ENCODE measurements at regions not wholly inside any gene's neighbourhood (a gene's known extent, or its start where the extent isn't known, plus 50 kb on each side); places are given as distances from the start of the nearest gene placed in this dataset.

GRCh38 chr7:42994096-42994495 lies 61.9 kb downstream of the MRPL32 start:
- Histone ChIP-seq H3K4me1 (ENCODE audit: control insufficient read depth, insufficient read depth, low read length) (no peaks in the 10 kb centered on the region), H3K4me3 (ENCODE audit: low read depth in 2 of 2, low read length in 2 of 2) (no peak overlapping the region), H3K9me3 (ENCODE audit: control insufficient read depth, insufficient read depth, low read depth, low read length) (no peaks in the 10 kb centered on the region), H3K27ac (ENCODE audit: low read length) (no peak overlapping the region), H3K27me3 (ENCODE audit: control insufficient read depth, insufficient read depth, low read length) (no peaks in the 10 kb centered on the region), H3K36me3 (ENCODE audit: control insufficient read depth, insufficient read depth, low read length) (no peaks in the 10 kb centered on the region)
- in situ Hi-C loops (cut with HindIII; ENCODE audit: low pct_unique_long_range_greater_than_20kb, low sequenced_read_pairs) (no loop called here), intact Hi-C loops (cut with micrococcal nuclease; ENCODE audit: unreplicated experiment) (no loop called here)
- TF ChIP-seq SIN3A (IDR thresholded peaks at IDR 0.05; ENCODE audit: borderline replicate concordance, insufficient read depth, low read depth, low read length) (no peak), REST (IDR thresholded peaks at IDR 0.05; ENCODE audit: insufficient read depth in 1 of 2, low read depth in 2 of 2, low read length in 1 of 2) (no peak), CTCF (IDR thresholded peaks at IDR 0.05) (no peak), TCF7L2 (IDR thresholded peaks at IDR 0.05; ENCODE audit: low read depth, low read length) (no peak), POLR2AphosphoS5 (IDR thresholded peaks at IDR 0.05; ENCODE audit: low read depth, low read length) (no peak)
- ATAC-seq (no peak), DNase-seq (ENCODE audit: low read depth, low spot score) (no peak)
- POLR2A ChIA-PET: no interaction called here
- BruUV-seq (replicated peaks): no TSS peak
- CTCF ChIA-PET: no interaction called here

- ChIA-PET CTCF (interaction anchor here (0.7 kb wide), 1 partner anchor 585 kb away, joined by 8 read pairs; the partner anchor contains the start of gene STK17A), POLR2A (no interaction called here)
- H3K4me3 ChIP-seq (ENCODE audit: low read depth in 2 of 2, low read length in 2 of 2): no peak overlapping the region
- no peaks in the 10 kb centered on the region for H3K4me1 ChIP-seq (ENCODE audit: control insufficient read depth, insufficient read depth, low read length)
- BruUV-seq (replicated peaks): no TSS peak
- no peak overlapping the region for H3K27ac ChIP-seq (ENCODE audit: low read length)
- H3K36me3 ChIP-seq (ENCODE audit: control insufficient read depth, insufficient read depth, low read length): no peaks in the 10 kb centered on the region
- DNase-seq (ENCODE audit: low read depth, low spot score) (no peak), ATAC-seq (no peak)
- intact Hi-C loops (cut with micrococcal nuclease; ENCODE audit: unreplicated experiment) (no loop called here), in situ Hi-C loops (cut with HindIII; ENCODE audit: low pct_unique_long_range_greater_than_20kb, low sequenced_read_pairs) (no loop called here)
- no peaks in the 10 kb centered on the region for H3K27me3 ChIP-seq (ENCODE audit: control insufficient read depth, insufficient read depth, low read length)
- no peaks in the 10 kb centered on the region for H3K9me3 ChIP-seq (ENCODE audit: control insufficient read depth, insufficient read depth, low read depth, low read length)
- TF ChIP-seq REST (IDR thresholded peaks at IDR 0.05; ENCODE audit: insufficient read depth in 1 of 2, low read depth in 2 of 2, low read length in 1 of 2) (no peak), SIN3A (IDR thresholded peaks at IDR 0.05; ENCODE audit: borderline replicate concordance, insufficient read depth, low read depth, low read length) (no peak), TCF7L2 (IDR thresholded peaks at IDR 0.05; ENCODE audit: low read depth, low read length) (no peak), POLR2AphosphoS5 (IDR thresholded peaks at IDR 0.05; ENCODE audit: low read depth, low read length) (no peak), CTCF (IDR thresholded peaks at IDR 0.05) (no peak)
These were observed 65.4 kb downstream of the MRPL32 start for GRCh38 chr7:42997611-42998010.
